ENCODE measurements at regions not wholly inside any gene's neighbourhood (a gene's known extent, or its start where the extent isn't known, plus 50 kb on each side); places are given as distances from the start of the nearest gene placed in this dataset.
"Not testable (repeated sequence)": the region's sequence is repeated elsewhere in the genome, so short reads cannot be mapped to it uniquely, and the experiment has no call there.

- TF ChIP-seq CTCF (IDR thresholded peaks at IDR 0.05); SMC3 (IDR thresholded peaks at IDR 0.05; ENCODE audit: low read depth, low read length); FOXM1 (IDR thresholded peaks at IDR 0.05; ENCODE audit: low read depth); NFIC (IDR thresholded peaks at IDR 0.05; ENCODE audit: borderline replicate concordance); FOSL2 (IDR thresholded peaks at IDR 0.05; ENCODE audit: borderline replicate concordance, low read depth); ELF1 (IDR thresholded peaks at IDR 0.05): not testable (repeated sequence)
These were observed 79.1 kb downstream of the NPIPB5 start for GRCh38 chr16:22589757-22590156.

Measured in SK-N-SH (cell line).